ENCODE measurements at regions not wholly inside any gene's neighbourhood (a gene's known extent, or its start where the extent isn't known, plus 50 kb on each side); places are given as distances from the start of the nearest gene placed in this dataset.

DNA sequence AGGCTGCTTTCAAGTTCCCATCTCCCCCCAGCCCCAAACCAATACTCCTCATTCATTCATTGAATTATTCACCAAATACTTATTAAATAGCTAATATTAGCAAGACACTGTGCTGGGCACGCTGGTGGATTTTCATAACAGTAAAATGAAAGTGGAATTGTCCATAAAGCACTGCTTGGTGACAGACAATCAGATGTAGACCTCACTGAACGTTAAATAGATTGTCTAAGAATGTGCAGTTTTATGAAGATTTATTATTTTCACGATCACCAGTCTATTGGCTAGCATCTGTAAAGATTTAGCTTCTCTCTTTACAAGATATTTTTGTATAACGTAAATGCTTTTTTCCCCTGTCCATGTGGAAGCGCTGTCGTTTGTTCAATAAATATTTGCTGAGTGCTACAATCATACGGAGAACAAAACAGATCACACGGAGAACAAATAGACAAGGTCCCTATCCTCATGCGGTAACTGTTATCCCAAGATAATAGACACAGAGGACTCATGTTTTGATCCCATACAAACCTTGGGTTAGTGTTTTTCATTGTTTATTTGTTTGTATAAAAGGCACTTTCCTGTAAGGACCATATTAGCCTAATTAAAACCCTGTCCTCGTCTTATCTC, 397.6 kb downstream of the BCAT1 start:
- H3K27ac Mint-ChIP-seq (ENCODE audit: unreplicated experiment): no peak overlapping the region
- H3K36me3 Mint-ChIP-seq (ENCODE audit: unreplicated experiment): no peaks in the 10 kb centered on the region
- DNase-seq (ENCODE audit: extremely low spot score, unreplicated experiment): no peak
- no peaks in the 10 kb centered on the region for H3K9me3 Mint-ChIP-seq (ENCODE audit: unreplicated experiment)
- H3K4me1 Mint-ChIP-seq (ENCODE audit: unreplicated experiment): peaks cover 4% of the 10 kb centered on the region
- no peak overlapping the region for H3K4me3 Mint-ChIP-seq (ENCODE audit: unreplicated experiment)
- H3K27me3 Mint-ChIP-seq (ENCODE audit: unreplicated experiment): no peaks in the 10 kb centered on the region
- TF ChIP-seq, protein P1, sequence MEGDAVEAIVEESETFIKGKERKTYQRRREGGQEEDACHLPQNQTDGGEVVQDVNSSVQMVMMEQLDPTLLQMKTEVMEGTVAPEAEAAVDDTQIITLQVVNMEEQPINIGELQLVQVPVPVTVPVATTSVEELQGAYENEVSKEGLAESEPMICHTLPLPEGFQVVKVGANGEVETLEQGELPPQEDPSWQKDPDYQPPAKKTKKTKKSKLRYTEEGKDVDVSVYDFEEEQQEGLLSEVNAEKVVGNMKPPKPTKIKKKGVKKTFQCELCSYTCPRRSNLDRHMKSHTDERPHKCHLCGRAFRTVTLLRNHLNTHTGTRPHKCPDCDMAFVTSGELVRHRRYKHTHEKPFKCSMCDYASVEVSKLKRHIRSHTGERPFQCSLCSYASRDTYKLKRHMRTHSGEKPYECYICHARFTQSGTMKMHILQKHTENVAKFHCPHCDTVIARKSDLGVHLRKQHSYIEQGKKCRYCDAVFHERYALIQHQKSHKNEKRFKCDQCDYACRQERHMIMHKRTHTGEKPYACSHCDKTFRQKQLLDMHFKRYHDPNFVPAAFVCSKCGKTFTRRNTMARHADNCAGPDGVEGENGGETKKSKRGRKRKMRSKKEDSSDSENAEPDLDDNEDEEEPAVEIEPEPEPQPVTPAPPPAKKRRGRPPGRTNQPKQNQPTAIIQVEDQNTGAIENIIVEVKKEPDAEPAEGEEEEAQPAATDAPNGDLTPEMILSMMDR (IDR thresholded peaks at IDR 0.05): no peak

DNA sequence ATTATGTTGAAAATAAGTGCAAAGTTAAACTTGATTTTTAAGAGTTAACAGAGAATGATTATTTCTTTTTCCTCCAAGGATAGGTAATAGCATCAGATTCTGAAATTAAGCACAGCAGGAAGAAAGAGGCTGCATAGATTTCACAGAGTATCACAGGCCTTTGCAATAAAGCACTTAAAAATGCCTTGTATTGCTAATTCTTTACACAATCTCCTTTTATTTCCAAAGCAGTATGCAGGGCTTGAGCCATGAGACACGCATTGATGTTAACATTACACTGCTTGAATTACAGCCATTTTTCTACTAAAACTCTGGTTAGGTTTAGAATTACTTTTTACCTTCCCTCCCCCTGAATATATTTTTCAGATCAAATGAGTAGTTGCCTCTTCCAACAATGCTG, 398.3 kb downstream of the BCAT1 start:
- Mint-ChIP-seq H3K4me1 (ENCODE audit: unreplicated experiment) (peaks cover 4% of the 10 kb centered on the region), H3K27ac (ENCODE audit: unreplicated experiment) (no peak overlapping the region), H3K27me3 (ENCODE audit: unreplicated experiment) (no peaks in the 10 kb centered on the region), H3K36me3 (ENCODE audit: unreplicated experiment) (no peaks in the 10 kb centered on the region), H3K9me3 (ENCODE audit: unreplicated experiment) (no peaks in the 10 kb centered on the region), H3K4me3 (ENCODE audit: unreplicated experiment) (no peak overlapping the region)
- DNase-seq (ENCODE audit: extremely low spot score, unreplicated experiment): no peak
- TF ChIP-seq, protein P1 (IDR thresholded peaks at IDR 0.05): no peak

DNA sequence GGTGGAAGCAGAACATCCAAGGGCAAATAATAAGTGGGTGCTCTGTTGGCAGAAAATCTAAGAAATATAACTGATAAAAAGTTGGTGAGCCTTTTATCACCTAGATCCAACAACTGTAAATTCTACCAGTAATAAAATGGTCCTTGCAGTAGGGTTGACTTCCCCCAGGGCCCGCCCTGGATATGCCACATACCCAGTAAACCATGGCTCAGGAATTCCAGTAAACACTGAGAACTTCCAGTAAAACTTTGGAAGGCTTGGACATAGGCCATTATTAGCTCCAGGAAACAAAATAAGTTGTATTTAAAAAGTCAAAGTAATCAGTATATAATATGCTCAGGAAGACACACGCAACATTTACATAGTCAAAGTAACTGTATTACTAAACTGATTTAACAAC, 402.2 kb downstream of the BCAT1 start:
- H3K36me3 Mint-ChIP-seq (ENCODE audit: unreplicated experiment): no peaks in the 10 kb centered on the region
- H3K27ac Mint-ChIP-seq (ENCODE audit: unreplicated experiment): no peak overlapping the region
- no peak for DNase-seq (ENCODE audit: extremely low spot score, unreplicated experiment)
- H3K4me1 Mint-ChIP-seq (ENCODE audit: unreplicated experiment): peaks cover under 1% of the 10 kb centered on the region
- TF ChIP-seq, protein P1 (IDR thresholded peaks at IDR 0.05): no peak
- no peaks in the 10 kb centered on the region for H3K27me3 Mint-ChIP-seq (ENCODE audit: unreplicated experiment)
- no peaks in the 10 kb centered on the region for H3K9me3 Mint-ChIP-seq (ENCODE audit: unreplicated experiment)
- H3K4me3 Mint-ChIP-seq (ENCODE audit: unreplicated experiment): no peak overlapping the region

DNA sequence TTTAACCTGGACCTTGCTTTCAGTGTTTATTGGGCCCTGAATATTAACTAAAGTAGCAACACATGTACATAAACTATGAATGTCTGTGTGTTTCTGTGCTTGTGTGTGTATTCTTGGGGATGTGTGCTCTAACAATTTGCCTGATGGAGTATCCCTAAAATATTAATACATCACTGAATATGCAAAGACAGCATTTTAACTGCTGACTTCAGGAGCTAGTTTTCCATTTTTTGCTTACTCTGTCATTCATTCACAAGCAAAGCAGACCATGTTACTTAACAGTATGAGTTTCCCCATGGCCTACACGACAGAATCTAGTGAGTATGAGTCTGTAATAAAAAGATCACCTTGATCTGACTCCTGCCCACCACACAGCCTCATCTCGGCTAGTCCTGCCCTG, 402.8 kb downstream of the BCAT1 start:
- Mint-ChIP-seq H3K27me3 (ENCODE audit: unreplicated experiment) (no peaks in the 10 kb centered on the region), H3K27ac (ENCODE audit: unreplicated experiment) (no peak overlapping the region), H3K4me1 (ENCODE audit: unreplicated experiment) (peaks cover 4% of the 10 kb centered on the region), H3K36me3 (ENCODE audit: unreplicated experiment) (no peaks in the 10 kb centered on the region), H3K4me3 (ENCODE audit: unreplicated experiment) (no peak overlapping the region), H3K9me3 (ENCODE audit: unreplicated experiment) (no peaks in the 10 kb centered on the region)
- TF ChIP-seq, protein P1 (IDR thresholded peaks at IDR 0.05): no peak
- DNase-seq (ENCODE audit: extremely low spot score, unreplicated experiment): no peak

DNA sequence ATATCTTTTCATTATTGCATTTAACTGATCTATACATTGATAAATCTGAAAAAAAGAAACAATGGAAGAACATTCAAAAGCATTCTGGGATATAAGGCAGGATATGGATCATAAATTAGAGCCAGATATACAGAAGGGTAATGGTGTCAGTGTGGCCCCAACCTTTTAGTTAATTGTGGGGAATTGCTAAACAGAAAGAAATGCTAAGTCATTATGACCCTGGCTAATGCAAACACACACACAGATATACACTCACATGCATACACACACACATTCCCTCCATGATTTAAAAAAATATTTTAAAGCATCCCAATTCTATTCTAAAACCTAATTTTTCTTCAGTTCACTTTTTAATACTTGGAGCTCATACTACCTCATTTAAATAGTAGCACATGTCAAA, 404.5 kb downstream of the BCAT1 start:
- H3K4me3 Mint-ChIP-seq (ENCODE audit: unreplicated experiment): no peak overlapping the region
- no peaks in the 10 kb centered on the region for H3K27me3 Mint-ChIP-seq (ENCODE audit: unreplicated experiment)
- no peaks in the 10 kb centered on the region for H3K36me3 Mint-ChIP-seq (ENCODE audit: unreplicated experiment)
- no peak overlapping the region for H3K27ac Mint-ChIP-seq (ENCODE audit: unreplicated experiment)
- H3K4me1 Mint-ChIP-seq (ENCODE audit: unreplicated experiment): peaks cover 12% of the 10 kb centered on the region
- TF ChIP-seq, protein P1 (IDR thresholded peaks at IDR 0.05): no peak
- DNase-seq (ENCODE audit: extremely low spot score, unreplicated experiment): no peak
- no peaks in the 10 kb centered on the region for H3K9me3 Mint-ChIP-seq (ENCODE audit: unreplicated experiment)
